Body of pancreas (tissue), 4 donors: ENCODE measurements at regions not wholly inside any gene's neighbourhood (a gene's known extent, or its start where the extent isn't known, plus 50 kb on each side); places are given as distances from the start of the nearest gene placed in this dataset.

ENCODE experiments used
- ATAC-seq: fragments of 150-250 bp; one replicate; pipeline ENCODE4 v1.9.1; 2016
- DNase-seq, 4 donors: peaks; one replicate each; pipeline ENCODE4 v3.0.0-alpha.2; 2019
- H3K27ac ChIP-seq, 4 donors: fragments of 200-600 bp; sonication (generic); 1 replicate in 3 of 4; 2 replicates in 1 of 4; pipeline versions ENCODE4 v1.5.1 to v1.6.1; 2016 to 2019; ENCODE audit warnings: mild to moderate bottlenecking in 1 of 4, mixed read lengths in 1 of 4, moderate library complexity in 1 of 4
- H3K27me3 ChIP-seq, 2 donors: fragments of 200-600 bp; sonication (generic); one replicate each; pipeline ENCODE4 v1.6.0; 2016; ENCODE audit warnings: mild to moderate bottlenecking in 1 of 2
- H3K36me3 ChIP-seq, 2 donors: fragments of 200-600 bp; sonication (generic); replicated peaks in 1 of 2; 2 replicates each; pipeline ENCODE4 v1.5.1; 2016; ENCODE audit warnings: low read depth in 2 of 2; ENCODE audit not compliant: insufficient read depth in 1 of 2
- H3K4me1 ChIP-seq: fragments of 200-600 bp; sonication (generic); one replicate; pipeline ENCODE4 v1.6.0; 2016
- H3K4me3 ChIP-seq, 2 donors: fragments of 200-600 bp; sonication (generic); 1 replicate in 1 of 2; 2 replicates in 1 of 2; pipeline ENCODE4 v1.5.1; 2016 to 2019
- H3K9me3 ChIP-seq, 3 donors: fragments of 200-600 bp; sonication (generic); 1 replicate in 2 of 3; 2 replicates in 1 of 3; pipeline ENCODE4 v1.5.1; 2016
- POLR2A ChIP-seq, 3 donors: fragments of 450-650 bp; IDR thresholded peaks; one replicate each; pipeline ENCODE4 v1.6.1; 2016; ENCODE audit warnings: antibody characterized with exemption in 3 of 3, mild to moderate bottlenecking in 2 of 3
- WGBS, 2 donors: methylation state at CpG; one replicate each; pipeline ENCODE4 v1.1.5; 2017; 5-methylcytosine and 5-hydroxymethylcytosine counted together
- intact Hi-C: fragments of 100-400 bp; cut with DNase I; formaldehyde crosslinking; loops from one replicate; pipeline ENCODE4 v1.15.1; 2023
- TF ChIP-seq, protein P1 (sequence below), 7 experiments: fragments of 450-650 bp in 4 of 7; fragments of 200-600 bp in 3 of 7; sonication (generic) in 3 of 7; IDR thresholded peaks; one replicate each; pipeline ENCODE4 v1.5.1; 2016 to 2019; ENCODE audit warnings: antibody characterized with exemption in 7 of 7

DNA sequence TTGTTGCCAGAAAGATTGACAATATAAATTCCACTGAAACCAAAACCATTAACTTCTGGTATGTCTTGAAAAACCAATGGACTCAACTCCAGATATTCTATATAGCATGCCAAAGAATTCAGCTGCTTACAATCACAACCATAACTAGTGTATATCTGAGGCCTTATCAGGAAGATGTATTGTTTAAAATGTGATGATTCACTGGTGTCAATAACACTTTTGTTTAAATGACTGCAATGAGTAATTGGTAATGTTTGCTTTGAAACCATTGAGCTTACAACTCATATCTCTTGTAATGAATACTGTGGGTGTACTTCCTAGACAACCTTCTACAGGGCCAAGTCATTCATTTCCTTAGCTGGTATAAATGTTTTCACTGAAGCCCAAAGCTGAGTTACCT, 727.9 kb upstream of the KCND2 start:
- Histone ChIP-seq H3K27me3 (no peaks in the 10 kb centered on the region), H3K9me3 (no peaks in the 10 kb centered on the region), H3K4me1 (no peaks in the 10 kb centered on the region), H3K27ac (no peak overlapping the region), H3K36me3 (no peaks in the 10 kb centered on the region), H3K4me3 (no peak overlapping the region)
- no peak for DNase-seq
- TF ChIP-seq POLR2A (IDR thresholded peaks at IDR 0.05) = no peak
- no peak for ATAC-seq
- intact Hi-C loops = no loop called here

DNA sequence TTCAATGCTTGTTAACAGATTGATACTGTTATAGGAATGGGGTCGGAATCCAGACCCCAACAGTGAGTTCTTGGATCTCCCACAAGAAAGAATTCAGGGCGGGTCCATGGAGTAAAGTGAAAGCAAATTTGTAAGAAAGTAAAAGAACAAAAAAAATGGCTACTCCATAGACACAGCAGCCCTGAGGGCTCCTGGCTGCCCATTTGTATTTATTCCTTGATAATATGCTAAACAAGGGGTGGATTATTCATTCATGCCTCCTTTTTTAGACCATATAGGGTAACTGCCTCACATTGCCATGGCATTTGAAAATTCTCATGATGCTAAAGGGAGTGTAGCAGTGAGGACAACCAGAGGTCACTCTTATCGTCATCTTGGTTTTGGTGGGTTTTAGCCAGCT, 717.2 kb upstream of the KCND2 start:
- Histone ChIP-seq H3K9me3 (no peaks in the 10 kb centered on the region), H3K27ac (no peak overlapping the region), H3K36me3 (no peaks in the 10 kb centered on the region), H3K4me3 (no peak overlapping the region), H3K4me1 (no peaks in the 10 kb centered on the region), H3K27me3 (no peaks in the 10 kb centered on the region)
- ATAC-seq = no peak
- no peak for DNase-seq
- intact Hi-C loops = no loop called here
- 61 to 66% methylated on average over 3 of the region's 3 CpGs for WGBS, 2 donors
- TF ChIP-seq, protein P1, sequence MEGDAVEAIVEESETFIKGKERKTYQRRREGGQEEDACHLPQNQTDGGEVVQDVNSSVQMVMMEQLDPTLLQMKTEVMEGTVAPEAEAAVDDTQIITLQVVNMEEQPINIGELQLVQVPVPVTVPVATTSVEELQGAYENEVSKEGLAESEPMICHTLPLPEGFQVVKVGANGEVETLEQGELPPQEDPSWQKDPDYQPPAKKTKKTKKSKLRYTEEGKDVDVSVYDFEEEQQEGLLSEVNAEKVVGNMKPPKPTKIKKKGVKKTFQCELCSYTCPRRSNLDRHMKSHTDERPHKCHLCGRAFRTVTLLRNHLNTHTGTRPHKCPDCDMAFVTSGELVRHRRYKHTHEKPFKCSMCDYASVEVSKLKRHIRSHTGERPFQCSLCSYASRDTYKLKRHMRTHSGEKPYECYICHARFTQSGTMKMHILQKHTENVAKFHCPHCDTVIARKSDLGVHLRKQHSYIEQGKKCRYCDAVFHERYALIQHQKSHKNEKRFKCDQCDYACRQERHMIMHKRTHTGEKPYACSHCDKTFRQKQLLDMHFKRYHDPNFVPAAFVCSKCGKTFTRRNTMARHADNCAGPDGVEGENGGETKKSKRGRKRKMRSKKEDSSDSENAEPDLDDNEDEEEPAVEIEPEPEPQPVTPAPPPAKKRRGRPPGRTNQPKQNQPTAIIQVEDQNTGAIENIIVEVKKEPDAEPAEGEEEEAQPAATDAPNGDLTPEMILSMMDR (IDR thresholded peaks at IDR 0.05) = no peak
- TF ChIP-seq POLR2A (IDR thresholded peaks at IDR 0.05) = no peak

DNA sequence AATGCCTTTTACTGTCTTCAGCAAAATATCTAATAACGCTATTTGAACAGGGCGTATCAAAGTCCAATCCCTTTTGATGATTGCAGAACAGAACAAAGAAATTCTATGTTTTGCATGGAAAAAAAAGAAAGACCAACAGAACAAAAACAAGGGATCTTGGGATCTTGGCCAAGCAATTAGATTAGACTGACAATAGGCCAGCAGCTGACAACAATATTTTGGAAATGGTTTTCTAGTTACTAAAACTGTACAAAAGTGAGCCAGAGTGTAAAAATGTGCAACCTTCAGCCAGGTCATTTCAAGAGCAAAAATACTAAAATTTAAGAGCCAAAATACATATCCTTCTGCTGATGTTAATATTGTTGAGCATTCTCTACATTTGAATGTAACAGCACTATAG, 716.5 kb upstream of the KCND2 start:
- DNase-seq = no peak
- H3K27ac ChIP-seq = no peak overlapping the region
- 73 to 75% methylated on average over 2 of the region's 2 CpGs for WGBS, 2 donors
- no peaks in the 10 kb centered on the region for H3K27me3 ChIP-seq
- ATAC-seq = no peak
- H3K9me3 ChIP-seq = no peaks in the 10 kb centered on the region
- H3K4me1 ChIP-seq = no peaks in the 10 kb centered on the region
- TF ChIP-seq, protein P1 (IDR thresholded peaks at IDR 0.05) = no peak
- H3K4me3 ChIP-seq = no peak overlapping the region
- H3K36me3 ChIP-seq = no peaks in the 10 kb centered on the region
- intact Hi-C loops = no loop called here

DNA sequence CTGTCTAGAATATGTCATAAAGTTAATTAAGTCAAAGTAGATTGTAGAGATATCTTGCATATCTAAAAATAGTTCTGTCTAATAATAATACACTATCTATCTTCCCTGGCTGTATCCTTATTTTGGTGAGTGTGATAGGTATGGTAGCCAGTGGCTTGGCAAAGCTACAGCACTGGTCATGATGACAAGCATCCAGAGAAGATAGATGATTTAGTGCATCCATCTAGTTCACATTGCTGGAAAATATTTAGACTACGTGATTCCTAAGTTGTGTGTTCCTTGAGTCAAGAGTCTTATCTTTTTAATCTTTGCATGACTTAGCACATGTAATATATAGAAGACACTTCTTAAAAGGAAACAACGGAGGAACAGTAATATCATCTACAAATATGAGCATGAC, 711.2 kb upstream of the KCND2 start:
- no peak for ATAC-seq
- TF ChIP-seq, protein P1 (IDR thresholded peaks at IDR 0.05) = no peak
- no peak for TF ChIP-seq POLR2A (IDR thresholded peaks at IDR 0.05)
- DNase-seq = no peak
- Histone ChIP-seq H3K9me3 (no peaks in the 10 kb centered on the region), H3K4me3 (no peak overlapping the region), H3K27me3 (no peaks in the 10 kb centered on the region), H3K4me1 (no peaks in the 10 kb centered on the region), H3K27ac (no peak overlapping the region), H3K36me3 (no peaks in the 10 kb centered on the region)
- 59% methylated on average over 2 of the region's 2 CpGs for WGBS, 2 donors
- intact Hi-C loops = no loop called here

DNA sequence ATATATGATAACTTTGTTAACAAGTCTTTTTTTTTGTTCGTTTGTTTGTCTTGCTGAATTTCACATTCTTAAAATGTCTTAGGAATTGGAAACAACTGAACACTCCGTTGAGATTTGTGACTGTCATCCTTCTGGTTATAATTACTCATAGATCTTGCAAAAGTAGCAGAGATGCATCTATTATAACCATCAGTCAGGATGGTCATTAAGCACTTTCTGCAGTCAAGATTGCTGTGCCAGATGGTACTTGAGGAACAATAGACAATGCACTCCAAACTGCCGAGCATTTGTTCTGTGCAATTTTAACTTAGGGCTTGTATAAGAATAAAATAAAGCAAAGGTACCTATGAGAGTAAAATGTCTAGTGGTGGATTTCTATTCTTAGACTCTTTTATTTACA, 710.1 kb upstream of the KCND2 start:
- H3K4me3 ChIP-seq = no peak overlapping the region
- no peak for TF ChIP-seq POLR2A (IDR thresholded peaks at IDR 0.05)
- TF ChIP-seq, protein P1 (IDR thresholded peaks at IDR 0.05) = no peak
- H3K9me3 ChIP-seq = no peaks in the 10 kb centered on the region
- ATAC-seq (no peak), DNase-seq (no peak)
- no peaks in the 10 kb centered on the region for H3K36me3 ChIP-seq
- H3K27ac ChIP-seq = no peak overlapping the region
- no peaks in the 10 kb centered on the region for H3K27me3 ChIP-seq
- 32 to 34% methylated on average over 3 of the region's 3 CpGs for WGBS, 2 donors
- no peaks in the 10 kb centered on the region for H3K4me1 ChIP-seq
- intact Hi-C loops = no loop called here
